KMS-11 (cell line): ENCODE measurements at regions not wholly inside any gene's neighbourhood (a gene's known extent, or its start where the extent isn't known, plus 50 kb on each side); places are given as distances from the start of the nearest gene placed in this dataset.

Experiments
- H2AFZ ChIP-seq: fragments of 200-600 bp; sonication (generic); 2 replicates; pipeline ENCODE4 v1.6.1; 2016; ENCODE audit warnings: antibody characterized with exemption, mixed run types, low read depth
- H3K27ac ChIP-seq: fragments of 200-600 bp; sonication (generic); 2 replicates; pipeline ENCODE4 v1.6.1; 2016; ENCODE audit warnings: mild to moderate bottlenecking, mixed run types
- H3K27me3 ChIP-seq: fragments of 200-600 bp; sonication (generic); 2 replicates; pipeline ENCODE4 v1.6.1; 2017; ENCODE audit warnings: mild to moderate bottlenecking, low read depth, mixed run types, moderate library complexity; ENCODE audit not compliant: insufficient read depth
- H3K36me3 ChIP-seq: fragments of 200-600 bp; sonication (generic); 2 replicates; pipeline ENCODE4 v1.6.1; 2017; ENCODE audit warnings: mild to moderate bottlenecking, mixed run types; ENCODE audit not compliant: insufficient read depth
- H3K4me1 ChIP-seq: fragments of 200-600 bp; sonication (generic); 2 replicates; pipeline ENCODE4 v1.6.1; 2016; ENCODE audit warnings: mild to moderate bottlenecking, low read depth, mixed run types; ENCODE audit not compliant: poor library complexity, severe bottlenecking
- H3K4me2 ChIP-seq: fragments of 200-600 bp; sonication (generic); 2 replicates; pipeline ENCODE4 v1.7.0; 2016; ENCODE audit warnings: mild to moderate bottlenecking, mixed run types
- H3K4me3 ChIP-seq: fragments of 200-600 bp; sonication (generic); IDR thresholded peaks from 2 replicates; pipeline ENCODE4 v1.6.1; 2017; ENCODE audit warnings: low read depth, low read length, mixed read lengths; ENCODE audit not compliant: insufficient read depth
- H3K79me2 ChIP-seq: fragments of 200-600 bp; sonication (generic); 2 replicates; pipeline ENCODE4 v1.6.1; 2016; ENCODE audit warnings: low read depth, mixed run types; ENCODE audit not compliant: insufficient read depth
- H3K9ac ChIP-seq: fragments of 200-600 bp; sonication (generic); 2 replicates; pipeline ENCODE4 v1.6.1; 2016; ENCODE audit warnings: mild to moderate bottlenecking, mixed run types
- H4K20me1 ChIP-seq: fragments of 200-600 bp; sonication (generic); 2 replicates; pipeline ENCODE4 v1.6.1; 2016; ENCODE audit warnings: mild to moderate bottlenecking, mixed run types; ENCODE audit not compliant: insufficient read depth
- CTCF ChIP-seq: fragments of 200-600 bp; sonication (generic); conservative IDR thresholded peaks from 2 replicates; pipeline ENCODE4 v1.6.1; 2017; ENCODE audit warnings: low read depth, mild to moderate bottlenecking, antibody characterized with exemption, low read length, moderate library complexity, mixed read lengths

- H3K4me3 ChIP-seq, result no peak overlapping the region
- TF ChIP-seq CTCF, result no peak
- H2AFZ ChIP-seq, result no peak overlapping the region
Measured at GRCh38 chr5:163794993-163795392, 289.6 kb downstream of the MAT2B start.

GRCh38 chr5:163807781-163808180 is 302.4 kb downstream of the MAT2B start:
- no peaks in the 10 kb centered on the region for H4K20me1 ChIP-seq
- H3K9ac ChIP-seq, result no peak overlapping the region
- no peak overlapping the region for H3K27ac ChIP-seq
- no peak overlapping the region for H2AFZ ChIP-seq
- no peaks in the 10 kb centered on the region for H3K79me2 ChIP-seq
- no peaks in the 10 kb centered on the region for H3K27me3 ChIP-seq
- no peaks in the 10 kb centered on the region for H3K36me3 ChIP-seq
- TF ChIP-seq CTCF, result no peak
- no peaks in the 10 kb centered on the region for H3K4me1 ChIP-seq
- no peak overlapping the region for H3K4me3 ChIP-seq
- no peak overlapping the region for H3K4me2 ChIP-seq

More at GRCh38 chr5:163794993-163795392, 289.6 kb downstream of the MAT2B start:
- H3K4me1 ChIP-seq, result no peaks in the 10 kb centered on the region
- H3K4me2 ChIP-seq, result no peak overlapping the region
- H4K20me1 ChIP-seq, result no peaks in the 10 kb centered on the region
- no peak overlapping the region for H3K9ac ChIP-seq
- no peak overlapping the region for H3K27ac ChIP-seq
- no peaks in the 10 kb centered on the region for H3K36me3 ChIP-seq
- no peaks in the 10 kb centered on the region for H3K27me3 ChIP-seq
- no peaks in the 10 kb centered on the region for H3K79me2 ChIP-seq

GRCh38 chr5:163809473-163809872 is 304.1 kb downstream of the MAT2B start:
- no peak for TF ChIP-seq CTCF
- H3K4me2 ChIP-seq, result no peak overlapping the region
- H3K4me3 ChIP-seq, result no peak overlapping the region
- no peaks in the 10 kb centered on the region for H3K36me3 ChIP-seq
- no peaks in the 10 kb centered on the region for H3K79me2 ChIP-seq
- no peaks in the 10 kb centered on the region for H4K20me1 ChIP-seq
- H3K9ac ChIP-seq, result no peak overlapping the region
- no peaks in the 10 kb centered on the region for H3K27me3 ChIP-seq
- H2AFZ ChIP-seq, result no peak overlapping the region
- no peak overlapping the region for H3K27ac ChIP-seq
- H3K4me1 ChIP-seq, result no peaks in the 10 kb centered on the region

GRCh38 chr5:163813900-163814299 is 308.5 kb downstream of the MAT2B start:
- Histone ChIP-seq H3K9ac (no peak overlapping the region), H3K27me3 (no peaks in the 10 kb centered on the region), H3K4me1 (no peaks in the 10 kb centered on the region), H3K4me3 (no peak overlapping the region), H4K20me1 (no peaks in the 10 kb centered on the region), H2AFZ (no peak overlapping the region), H3K27ac (no peak overlapping the region), H3K79me2 (no peaks in the 10 kb centered on the region), H3K4me2 (no peak overlapping the region), H3K36me3 (no peaks in the 10 kb centered on the region)
- TF ChIP-seq CTCF, result no peak
